HEK293T (cell line): ENCODE measurements at regions not wholly inside any gene's neighbourhood (a gene's known extent, or its start where the extent isn't known, plus 50 kb on each side); places are given as distances from the start of the nearest gene placed in this dataset.

ENCODE experiments used
- CTCF ChIA-PET: fragments of 350-600 bp; formaldehyde crosslinking; extraction: SDS; loops from one replicate; lab custom pipeline; 2021; ENCODE audit warnings: antibody characterized with exemption, inconsistent platforms; lab: Yijun Ruan, JAX
- POLR2A ChIA-PET: fragments of 350-600 bp; formaldehyde crosslinking; extraction: SDS; loops from one replicate; lab custom pipeline; 2020; ENCODE audit warnings: antibody characterized with exemption, inconsistent platforms; lab: Yijun Ruan, JAX
- DNase-seq: peaks from one replicate; pipeline ENCODE4 v3.0.0; 2012; ENCODE audit warnings: mixed read lengths; ENCODE audit errors: extremely low spot score
- ARNT ChIP-seq: fragments of 450-650 bp; IDR thresholded peaks from 2 replicates; pipeline ENCODE4 v1.6.1; 2017; ENCODE audit warnings: mild to moderate bottlenecking
- BHLHE40 ChIP-seq: fragments of 450-650 bp; IDR thresholded peaks from 2 replicates; pipeline ENCODE4 v1.6.1; 2016; ENCODE audit warnings: mild to moderate bottlenecking, moderate library complexity, borderline replicate concordance
- CTBP1 ChIP-seq: fragments of 450-650 bp; IDR thresholded peaks from 2 replicates; pipeline ENCODE4 v1.6.1; 2016; ENCODE audit warnings: borderline replicate concordance
- ELF4 ChIP-seq: fragments of 450-650 bp; IDR thresholded peaks from 2 replicates; pipeline ENCODE4 v1.6.1; 2017; ENCODE audit warnings: antibody characterized with exemption
- FOXA1 ChIP-seq: fragments of 450-650 bp; IDR thresholded peaks from 2 replicates; pipeline ENCODE4 v1.6.1; 2016; ENCODE audit warnings: mild to moderate bottlenecking
- FOXK2 ChIP-seq: fragments of 450-650 bp; IDR thresholded peaks from 2 replicates; pipeline ENCODE4 v1.6.1; 2016; ENCODE audit warnings: mild to moderate bottlenecking
- FOXM1 ChIP-seq: fragments of 450-650 bp; IDR thresholded peaks from 2 replicates; pipeline ENCODE4 v1.6.1; 2017; ENCODE audit warnings: mild to moderate bottlenecking, borderline replicate concordance
- HDGF ChIP-seq: fragments of 450-650 bp; IDR thresholded peaks from 2 replicates; pipeline ENCODE4 v1.6.1; 2017; ENCODE audit warnings: antibody characterized with exemption, borderline replicate concordance
- L3MBTL2 ChIP-seq: fragments of 450-650 bp; conservative IDR thresholded peaks from 2 replicates; pipeline ENCODE4 v1.6.1; 2016; ENCODE audit warnings: mild to moderate bottlenecking
- LEF1 ChIP-seq: fragments of 450-650 bp; IDR thresholded peaks from 2 replicates; pipeline ENCODE4 v1.6.1; 2017; ENCODE audit warnings: mild to moderate bottlenecking, borderline replicate concordance
- NFRKB ChIP-seq: fragments of 450-650 bp; IDR thresholded peaks from 2 replicates; pipeline ENCODE4 v1.6.1; 2016; ENCODE audit warnings: mild to moderate bottlenecking, moderate library complexity
- PKNOX1 ChIP-seq: fragments of 450-650 bp; IDR thresholded peaks from 2 replicates; pipeline ENCODE4 v1.6.1; 2016
- SP1 ChIP-seq: fragments of 450-650 bp; IDR thresholded peaks from 2 replicates; pipeline ENCODE4 v1.6.1; 2017
- SUZ12 ChIP-seq: fragments of 450-650 bp; IDR thresholded peaks from 2 replicates; pipeline ENCODE4 v1.6.1; 2016; ENCODE audit warnings: mild to moderate bottlenecking
- TARDBP ChIP-seq: fragments of 450-650 bp; IDR thresholded peaks from 2 replicates; pipeline ENCODE4 v1.6.1; 2016
- ZNF384 ChIP-seq: fragments of 450-650 bp; IDR thresholded peaks from 2 replicates; pipeline ENCODE4 v1.6.1; 2016

- no peak for DNase-seq
- POLR2A ChIA-PET = no interaction called here
- CTCF ChIA-PET = no interaction called here
- TF ChIP-seq HDGF (no peak), NFRKB (no peak), ARNT (no peak), SUZ12 (no peak), ELF4 (no peak), LEF1 (no peak)
Measured at GRCh38 chr9:80059191-80059590, 487.4 kb downstream of the TLE4 start.

GRCh38 chr9:80052830-80053229 is 481.1 kb downstream of the TLE4 start:
- POLR2A ChIA-PET = no interaction called here
- no peak for TF ChIP-seq FOXA1
- TF ChIP-seq NFRKB = no peak
- no peak for TF ChIP-seq CTBP1
- no peak for TF ChIP-seq ELF4
- no peak for TF ChIP-seq FOXK2
- CTCF ChIA-PET = no interaction called here
- no peak for DNase-seq

GRCh38 chr9:80049096-80049782 is 477.5 kb downstream of the TLE4 start:
- DNase-seq = no peak
- no peak for TF ChIP-seq FOXA1
- no peak for TF ChIP-seq ARNT
- no peak for TF ChIP-seq TARDBP
- no peak for TF ChIP-seq FOXM1
- POLR2A ChIA-PET = no interaction called here
- CTCF ChIA-PET = no interaction called here

- no peak for DNase-seq
- CTCF ChIA-PET = interaction anchor here (0.6 kb wide), 1 partner anchor 180 kb away, joined by 7 read pairs; no protein-coding TSS in a partner anchor
- POLR2A ChIA-PET = no interaction called here
- TF ChIP-seq BHLHE40 = no peak
- TF ChIP-seq FOXK2 = no peak
- TF ChIP-seq TARDBP = no peak
- no peak for TF ChIP-seq L3MBTL2
- TF ChIP-seq SUZ12 = no peak
- TF ChIP-seq PKNOX1 = no peak
- no peak for TF ChIP-seq HDGF
- TF ChIP-seq LEF1 = no peak
- no peak for TF ChIP-seq ELF4
- TF ChIP-seq NFRKB = no peak
- TF ChIP-seq CTBP1 = no peak
Measured at GRCh38 chr9:80046481-80046880, 474.7 kb downstream of the TLE4 start.

- CTCF ChIA-PET = no interaction called here
- TF ChIP-seq SUZ12 (no peak), CTBP1 (no peak), ELF4 (no peak), PKNOX1 (no peak), SP1 (no peak), HDGF (no peak), ARNT (no peak), FOXA1 (no peak), FOXK2 (no peak), NFRKB (no peak), BHLHE40 (no peak), LEF1 (no peak), FOXM1 (no peak)
- DNase-seq = no peak
- POLR2A ChIA-PET = no interaction called here
Measured at GRCh38 chr9:80041821-80042220, 470.1 kb downstream of the TLE4 start.

GRCh38 chr9:80040457-80040856 is 468.7 kb downstream of the TLE4 start:
- TF ChIP-seq PKNOX1 (no peak), FOXA1 (no peak), ELF4 (no peak), SP1 (no peak), ARNT (no peak), NFRKB (no peak), SUZ12 (no peak), L3MBTL2 (no peak), BHLHE40 (no peak), LEF1 (no peak), HDGF (no peak), FOXK2 (no peak), FOXM1 (no peak), ZNF384 (no peak)
- ChIA-PET POLR2A (no interaction called here), CTCF (no interaction called here)
- no peak for DNase-seq

GRCh38 chr9:80030801-80031200 is 459.0 kb downstream of the TLE4 start:
- DNase-seq = no peak
- POLR2A ChIA-PET = no interaction called here
- TF ChIP-seq FOXA1 (no peak), L3MBTL2 (no peak), ZNF384 (no peak), SUZ12 (no peak)
- CTCF ChIA-PET = no interaction called here
